ENCODE measurements at regions not wholly inside any gene's neighbourhood (a gene's known extent, or its start where the extent isn't known, plus 50 kb on each side); places are given as distances from the start of the nearest gene placed in this dataset.
"Not testable (repeated sequence)": the region's sequence is repeated elsewhere in the genome, so short reads cannot be mapped to it uniquely, and the experiment has no call there.

DNA sequence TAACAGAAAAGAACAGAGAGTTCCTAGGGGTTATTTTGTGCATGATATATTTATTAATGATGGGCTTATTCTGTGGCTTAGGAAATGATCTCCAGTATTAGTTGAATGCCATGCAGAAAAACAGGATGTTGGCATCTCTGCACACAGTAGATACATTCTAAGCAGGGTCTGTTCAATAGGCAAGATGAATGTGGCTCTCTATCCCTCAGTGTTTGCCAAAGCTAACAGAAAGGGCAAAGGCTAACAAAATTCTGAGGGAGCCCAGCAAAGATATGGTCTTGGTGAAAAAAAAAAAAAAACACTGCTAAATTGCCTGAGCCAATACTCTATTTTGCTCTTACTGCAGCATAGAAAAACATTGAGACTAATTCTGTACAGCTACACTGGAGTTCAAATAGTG is 1095.8 kb downstream of the UQCRFS1 start:
- Histone ChIP-seq H3K4me1 (no peaks in the 10 kb centered on the region), H3K9me3 (no peaks in the 10 kb centered on the region), H3K4me3 (no peak overlapping the region), H3K9ac (ENCODE audit: low read depth in 2 of 2, low read length in 2 of 2) (no peak overlapping the region), H3K27ac (no peak overlapping the region), H3K36me3 (no peaks in the 10 kb centered on the region), H3K27me3 (no peaks in the 10 kb centered on the region)
- no peak for TF ChIP-seq CTCF (IDR thresholded peaks at IDR 0.05)
- no peak for DNase-seq
- intact Hi-C loops (cut with DNase I) = no loop called here

- DNase-seq; H3K4me1 ChIP-seq; H3K27ac ChIP-seq; intact Hi-C loops (cut with DNase I); H3K4me3 ChIP-seq; H3K9me3 ChIP-seq; H3K9ac ChIP-seq (ENCODE audit: low read depth in 2 of 2, low read length in 2 of 2); H3K27me3 ChIP-seq; H3K36me3 ChIP-seq: not testable (repeated sequence)
Observed at GRCh38 chr19:28116379-28116778, 1096.6 kb downstream of the UQCRFS1 start.

DNA sequence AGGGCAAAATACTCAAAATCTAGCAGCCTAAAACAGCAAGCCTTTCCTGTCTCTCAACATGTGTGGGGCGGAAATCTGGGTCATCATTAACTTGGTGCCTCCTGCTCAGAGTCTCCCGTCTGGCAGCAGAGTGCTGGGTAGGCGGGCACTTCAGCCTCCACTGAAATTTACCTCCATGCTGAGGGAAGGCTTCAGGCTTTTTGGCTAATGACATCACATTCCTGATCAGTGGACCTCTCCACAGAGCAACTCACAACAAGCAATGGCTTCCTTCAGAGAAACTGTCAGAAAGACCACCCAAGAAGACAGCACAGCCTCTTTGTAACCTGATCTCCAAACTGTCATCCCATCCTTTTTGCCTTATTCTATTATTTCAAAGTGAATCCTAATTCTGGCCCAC is 1109.0 kb downstream of the UQCRFS1 start:
- TF ChIP-seq CTCF (IDR thresholded peaks at IDR 0.05) = no peak
- Histone ChIP-seq H3K27ac (no peak overlapping the region), H3K4me3 (no peak overlapping the region), H3K36me3 (no peaks in the 10 kb centered on the region), H3K27me3 (no peaks in the 10 kb centered on the region), H3K9ac (ENCODE audit: low read depth in 2 of 2, low read length in 2 of 2) (no peak overlapping the region), H3K9me3 (no peaks in the 10 kb centered on the region), H3K4me1 (no peaks in the 10 kb centered on the region)
- intact Hi-C loops (cut with DNase I) = no loop called here
- no peak for DNase-seq

GRCh38 chr19:28084659-28085157 is 1128.2 kb downstream of the UQCRFS1 start:
- H3K9ac ChIP-seq (ENCODE audit: low read depth in 2 of 2, low read length in 2 of 2); H3K27me3 ChIP-seq; H3K36me3 ChIP-seq; H3K4me3 ChIP-seq; H3K27ac ChIP-seq; H3K4me1 ChIP-seq; DNase-seq; H3K9me3 ChIP-seq; intact Hi-C loops (cut with DNase I): not testable (repeated sequence)

DNA sequence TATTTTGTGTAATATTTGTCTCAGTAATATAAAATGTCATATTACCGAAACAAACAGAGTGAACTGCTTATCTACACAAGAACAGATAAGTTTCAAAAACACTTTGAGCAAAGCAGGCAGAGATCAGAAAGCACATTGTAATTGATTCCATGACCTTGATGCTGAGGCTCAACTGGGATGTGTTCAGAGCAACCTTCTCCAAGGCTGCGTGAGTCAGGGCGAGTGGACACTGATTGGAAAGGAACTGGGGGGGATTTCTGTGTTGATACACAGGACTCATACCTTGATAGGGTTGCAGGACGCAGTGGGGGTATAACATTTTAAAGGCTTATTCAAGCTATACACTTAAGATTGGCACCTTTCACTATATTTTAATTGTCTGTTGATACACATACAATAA is 1136.3 kb downstream of the UQCRFS1 start:
- DNase-seq = no peak
- H3K4me3 ChIP-seq = no peak overlapping the region

DNA sequence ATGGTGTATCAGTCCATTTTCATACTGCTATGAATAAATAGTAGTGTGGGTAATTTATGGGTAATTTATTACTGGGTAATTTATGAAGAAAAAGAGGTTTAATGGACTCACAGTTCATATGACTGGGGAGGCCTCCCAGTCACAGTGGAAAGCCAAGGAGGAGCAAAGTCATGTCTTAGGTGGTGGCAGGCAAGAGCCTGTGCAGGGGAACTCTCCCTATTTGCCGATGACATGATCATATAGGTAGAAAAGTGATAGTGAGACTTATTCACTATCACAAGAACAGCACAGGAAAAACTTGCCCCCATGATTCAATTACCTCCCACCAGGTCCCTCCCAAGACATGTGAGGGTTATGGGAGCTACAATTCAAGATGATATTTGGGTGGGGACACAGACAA is 1137.7 kb downstream of the UQCRFS1 start:
- intact Hi-C loops (cut with DNase I) = no loop called here

More for the DNA sequence above, 1136.3 kb downstream of the UQCRFS1 start:
- Histone ChIP-seq H3K36me3 (no peaks in the 10 kb centered on the region), H3K27ac (no peak overlapping the region), H3K4me1 (no peaks in the 10 kb centered on the region), H3K27me3 (no peaks in the 10 kb centered on the region), H3K9me3 (no peaks in the 10 kb centered on the region), H3K9ac (ENCODE audit: low read depth in 2 of 2, low read length in 2 of 2) (no peak overlapping the region)
- no peak for TF ChIP-seq CTCF (IDR thresholded peaks at IDR 0.05)
- intact Hi-C loops (cut with DNase I) = no loop called here

More for the DNA sequence above, 1137.7 kb downstream of the UQCRFS1 start:
- H3K4me1 ChIP-seq = no peaks in the 10 kb centered on the region
- TF ChIP-seq CTCF (IDR thresholded peaks at IDR 0.05) = no peak
- H3K27ac ChIP-seq = no peak overlapping the region
- no peak overlapping the region for H3K4me3 ChIP-seq
- H3K36me3 ChIP-seq = no peaks in the 10 kb centered on the region
- H3K9ac ChIP-seq (ENCODE audit: low read depth in 2 of 2, low read length in 2 of 2) = no peak overlapping the region
- DNase-seq = no peak
- no peaks in the 10 kb centered on the region for H3K9me3 ChIP-seq
- no peaks in the 10 kb centered on the region for H3K27me3 ChIP-seq
